ENCODE measurements at regions not wholly inside any gene's neighbourhood (a gene's known extent, or its start where the extent isn't known, plus 50 kb on each side); places are given as distances from the start of the nearest gene placed in this dataset.

DNA sequence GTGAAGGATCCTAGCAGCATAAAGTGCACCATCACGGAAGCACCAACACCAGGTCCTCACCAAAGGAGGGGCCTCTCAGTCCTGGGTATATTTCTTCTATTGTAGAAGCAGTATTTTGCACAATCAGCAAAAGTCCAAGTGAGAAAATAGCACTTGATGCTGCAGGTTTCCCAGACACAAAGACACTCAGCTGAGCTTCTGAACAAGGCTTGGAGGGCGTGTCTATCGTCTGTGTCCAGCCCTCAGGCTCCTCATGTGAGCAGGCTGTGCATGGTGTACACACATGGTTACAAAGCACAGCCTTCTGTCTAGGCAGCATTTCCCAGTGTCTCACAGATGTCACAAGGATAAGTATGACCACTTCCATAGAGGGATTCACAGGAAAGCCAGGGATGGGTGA is 98.3 kb upstream of the SPATA12 start:
- H3K4me3 ChIP-seq (ENCODE audit: low read depth, low read length): no peak overlapping the region
- no peak for DNase-seq (ENCODE audit: low read depth)
- TF ChIP-seq CTCF (IDR thresholded peaks at IDR 0.05; ENCODE audit: insufficient read depth, low read depth, low read length): no peak

DNA sequence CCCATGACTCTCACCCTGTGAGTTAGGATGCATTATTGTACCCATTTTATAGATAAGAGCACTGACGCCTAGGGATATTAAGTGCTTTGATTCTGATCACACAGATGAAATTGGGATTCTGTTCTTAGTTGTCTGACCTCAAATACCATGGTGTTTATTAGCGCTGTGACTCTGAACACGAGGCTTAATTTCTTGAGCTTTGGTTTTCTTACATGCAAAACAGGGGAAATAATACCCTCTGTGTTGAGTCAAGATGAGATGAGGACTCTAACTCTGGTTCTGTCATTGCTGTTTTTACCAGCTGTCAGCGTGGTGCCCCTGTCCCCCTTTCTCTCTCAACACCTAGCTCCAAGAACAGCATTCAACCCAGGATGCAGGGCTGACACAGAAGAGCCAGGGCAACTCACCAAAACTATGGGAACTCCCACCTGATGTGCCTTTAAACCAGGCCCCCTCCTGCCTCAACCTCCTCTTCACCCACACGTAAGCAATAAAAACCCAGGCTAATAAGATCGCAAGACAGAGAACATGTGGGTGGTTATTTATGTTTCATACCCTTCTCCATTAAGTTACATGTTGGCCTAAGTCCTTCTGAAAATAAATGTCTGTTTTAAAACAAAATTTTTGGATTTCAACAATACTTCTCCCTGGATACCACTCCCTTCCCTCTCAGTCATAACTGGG is 100.1 kb upstream of the SPATA12 start:
- no peak for DNase-seq (ENCODE audit: low read depth)
- H3K4me3 ChIP-seq (ENCODE audit: low read depth, low read length): no peak overlapping the region
- no peak for TF ChIP-seq CTCF (IDR thresholded peaks at IDR 0.05; ENCODE audit: insufficient read depth, low read depth, low read length)

GRCh38 chr3:56958879-56959278 is 101.6 kb upstream of the SPATA12 start:
- no peak for DNase-seq (ENCODE audit: low read depth)
- H3K4me3 ChIP-seq (ENCODE audit: low read depth, low read length): no peak overlapping the region
- TF ChIP-seq CTCF (IDR thresholded peaks at IDR 0.05; ENCODE audit: insufficient read depth, low read depth, low read length): no peak

DNA sequence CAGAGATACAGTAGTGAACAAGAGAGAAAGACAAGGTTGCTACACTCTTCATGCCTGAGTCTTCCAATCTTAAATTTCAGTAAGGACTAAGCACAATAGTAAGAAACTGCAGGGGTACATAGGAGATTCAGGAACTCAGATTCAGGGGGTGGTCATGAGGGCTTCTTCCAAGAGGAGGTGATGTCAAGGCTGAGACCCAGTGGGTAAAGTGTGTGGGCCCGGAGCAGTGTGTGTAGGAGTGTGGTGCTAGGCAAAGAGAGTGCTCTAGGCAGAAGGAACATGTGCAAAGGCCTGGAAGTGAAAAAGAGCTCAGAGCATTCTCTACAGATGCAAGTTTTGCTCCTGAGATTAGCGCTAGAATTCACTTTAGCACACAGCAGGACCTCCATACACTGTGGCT is 102.9 kb upstream of the SPATA12 start:
- no peak for TF ChIP-seq CTCF (IDR thresholded peaks at IDR 0.05; ENCODE audit: insufficient read depth, low read depth, low read length)
- no peak overlapping the region for H3K4me3 ChIP-seq (ENCODE audit: low read depth, low read length)
- no peak for DNase-seq (ENCODE audit: low read depth)

- DNase-seq (ENCODE audit: low read depth): no peak
- no peak for TF ChIP-seq CTCF (IDR thresholded peaks at IDR 0.05; ENCODE audit: insufficient read depth, low read depth, low read length)
- no peak overlapping the region for H3K4me3 ChIP-seq (ENCODE audit: low read depth, low read length)
Measured at GRCh38 chr3:56956906-56957305, 103.6 kb upstream of the SPATA12 start.

DNA sequence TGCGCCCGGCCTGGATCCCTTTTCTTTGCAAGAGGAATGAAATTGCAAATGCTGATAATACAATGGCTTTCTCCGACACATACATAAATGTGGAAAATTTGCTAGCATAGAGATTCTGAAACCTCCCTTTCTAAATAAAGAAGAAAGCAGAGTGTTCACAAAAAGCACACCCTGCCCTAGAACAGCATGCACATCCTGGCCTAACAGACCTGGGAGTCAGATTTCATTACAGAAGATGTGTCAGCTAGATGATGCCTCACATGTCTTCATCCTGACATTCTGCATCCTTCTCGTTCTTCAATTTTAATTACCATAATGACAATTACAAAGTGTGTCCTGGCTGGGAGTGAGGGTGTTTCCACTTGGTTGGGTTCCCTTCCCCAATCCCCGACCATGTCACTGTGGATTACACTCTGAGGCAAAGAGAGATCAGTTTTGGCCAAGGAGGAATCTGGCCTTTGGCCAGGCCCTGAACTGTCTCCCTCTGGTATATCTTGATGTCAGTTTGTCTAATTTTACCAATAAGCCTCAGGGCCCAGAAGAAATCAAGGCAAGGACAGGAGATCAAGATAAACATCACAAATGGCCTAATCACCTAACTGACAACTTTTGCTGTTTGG is 104.9 kb upstream of the SPATA12 start:
- no peak overlapping the region for H3K4me3 ChIP-seq (ENCODE audit: low read depth, low read length)
- DNase-seq (ENCODE audit: low read depth): no peak
- no peak for TF ChIP-seq CTCF (IDR thresholded peaks at IDR 0.05; ENCODE audit: insufficient read depth, low read depth, low read length)

- TF ChIP-seq CTCF (IDR thresholded peaks at IDR 0.05; ENCODE audit: insufficient read depth, low read depth, low read length): no peak
- no peak overlapping the region for H3K4me3 ChIP-seq (ENCODE audit: low read depth, low read length)
- no peak for DNase-seq (ENCODE audit: low read depth)
Measured at GRCh38 chr3:56954125-56954524, 106.3 kb upstream of the SPATA12 start.
